ENCODE measurements at regions not wholly inside any gene's neighbourhood (a gene's known extent, or its start where the extent isn't known, plus 50 kb on each side); places are given as distances from the start of the nearest gene placed in this dataset.

DNA sequence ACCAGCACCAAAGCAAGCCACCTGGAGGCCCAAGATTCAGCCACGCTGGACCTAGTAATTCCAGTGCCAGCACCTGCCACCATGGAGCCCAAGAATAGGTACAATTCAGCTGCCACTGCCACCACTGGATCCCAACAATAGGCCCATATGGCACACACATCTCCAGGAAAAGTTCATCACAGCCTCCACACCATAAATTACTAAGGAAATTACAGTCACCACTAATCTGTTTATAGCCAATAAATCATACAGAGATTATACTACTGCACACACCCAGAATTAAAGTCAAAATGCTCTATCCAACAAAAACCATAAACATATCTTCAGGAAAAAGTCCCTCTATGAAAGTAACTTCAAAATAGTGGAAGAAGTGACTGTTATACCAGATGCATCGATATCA, 242.8 kb downstream of the SPATA31D1 start:
- TF ChIP-seq POLR2A (IDR thresholded peaks at IDR 0.05) = no peak
- TF ChIP-seq, protein P1, sequence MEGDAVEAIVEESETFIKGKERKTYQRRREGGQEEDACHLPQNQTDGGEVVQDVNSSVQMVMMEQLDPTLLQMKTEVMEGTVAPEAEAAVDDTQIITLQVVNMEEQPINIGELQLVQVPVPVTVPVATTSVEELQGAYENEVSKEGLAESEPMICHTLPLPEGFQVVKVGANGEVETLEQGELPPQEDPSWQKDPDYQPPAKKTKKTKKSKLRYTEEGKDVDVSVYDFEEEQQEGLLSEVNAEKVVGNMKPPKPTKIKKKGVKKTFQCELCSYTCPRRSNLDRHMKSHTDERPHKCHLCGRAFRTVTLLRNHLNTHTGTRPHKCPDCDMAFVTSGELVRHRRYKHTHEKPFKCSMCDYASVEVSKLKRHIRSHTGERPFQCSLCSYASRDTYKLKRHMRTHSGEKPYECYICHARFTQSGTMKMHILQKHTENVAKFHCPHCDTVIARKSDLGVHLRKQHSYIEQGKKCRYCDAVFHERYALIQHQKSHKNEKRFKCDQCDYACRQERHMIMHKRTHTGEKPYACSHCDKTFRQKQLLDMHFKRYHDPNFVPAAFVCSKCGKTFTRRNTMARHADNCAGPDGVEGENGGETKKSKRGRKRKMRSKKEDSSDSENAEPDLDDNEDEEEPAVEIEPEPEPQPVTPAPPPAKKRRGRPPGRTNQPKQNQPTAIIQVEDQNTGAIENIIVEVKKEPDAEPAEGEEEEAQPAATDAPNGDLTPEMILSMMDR (IDR thresholded peaks at IDR 0.05) = no peak

All from suprapubic skin (tissue), 3 donors.